Thymus (tissue), 11 donors: ENCODE measurements at regions not wholly inside any gene's neighbourhood (a gene's known extent, or its start where the extent isn't known, plus 50 kb on each side); places are given as distances from the start of the nearest gene placed in this dataset.

Experiments
- DNase-seq, 9 donors: peaks; one replicate each; pipeline ENCODE4 v3.0.0-alpha.2; 2013; ENCODE audit warnings: low spot score in 9 of 9, low read depth in 6 of 9, missing footprints in 1 of 9
- H3K27ac ChIP-seq, 2 donors: one replicate each; pipeline ENCODE4 v1.5.1; 2013; ENCODE audit warnings: control low read depth in 1 of 2, low read depth in 1 of 2, low read length in 1 of 2, mild to moderate bottlenecking in 1 of 2, moderate library complexity in 1 of 2
- H3K27me3 ChIP-seq, 2 donors: one replicate each; pipeline ENCODE4 v1.5.1; 2013; ENCODE audit warnings: low read length in 1 of 2; ENCODE audit not compliant: control insufficient read depth in 2 of 2, insufficient read depth in 1 of 2
- H3K36me3 ChIP-seq, 2 donors: one replicate each; pipeline ENCODE4 v1.5.1; 2013; ENCODE audit warnings: low read length in 1 of 2, mild to moderate bottlenecking in 1 of 2, moderate library complexity in 1 of 2; ENCODE audit not compliant: control insufficient read depth in 2 of 2, insufficient read depth in 2 of 2
- H3K4me1 ChIP-seq, 2 donors: one replicate each; pipeline ENCODE4 v1.5.1; 2013; ENCODE audit warnings: low read length in 2 of 2; ENCODE audit not compliant: control insufficient read depth in 2 of 2, insufficient read depth in 2 of 2
- H3K4me3 ChIP-seq, 2 donors: one replicate each; pipeline ENCODE4 v1.5.1; 2013; ENCODE audit warnings: low read length in 2 of 2, control low read depth in 1 of 2, mild to moderate bottlenecking in 1 of 2
- H3K9me3 ChIP-seq, 2 donors: one replicate each; pipeline ENCODE4 v1.5.1; 2013; ENCODE audit warnings: low read length in 1 of 2, mild to moderate bottlenecking in 1 of 2; ENCODE audit not compliant: control insufficient read depth in 2 of 2, insufficient read depth in 1 of 2
- WGBS: extraction: QIAGEN DNeasy Blood & Tissue Kit; methylation state at CpG from one replicate; pipeline ENCODE4 v1.1.7; 2013; 5-methylcytosine and 5-hydroxymethylcytosine counted together
- donor health status: healthy.

- Histone ChIP-seq H3K27me3 (no peaks in the 10 kb centered on the region), H3K9me3 (peaks cover 0 to 5% of the 10 kb centered on the region in 2 donors), H3K36me3 (no peaks in the 10 kb centered on the region), H3K4me3 (no peak overlapping the region), H3K27ac (no peak overlapping the region), H3K4me1 (peaks cover 7 to 19% of the 10 kb centered on the region in 2 donors)
- 44% methylated on average over 6 of the region's 6 CpGs for WGBS
- peak in 2 of 9 donors; percentile 12 to 39 for DNase-seq
These were observed 94.8 kb upstream of the DISP3 start for GRCh38 chr1:11384170-11384554.

- H3K36me3 ChIP-seq, result no peaks in the 10 kb centered on the region
- H3K27ac ChIP-seq, result no peak overlapping the region
- H3K4me3 ChIP-seq, result no peak overlapping the region
- H3K9me3 ChIP-seq, result no peaks in the 10 kb centered on the region
- peaks cover 7 to 22% of the 10 kb centered on the region in 2 donors for H3K4me1 ChIP-seq
- 77% methylated on average over 6 of the region's 6 CpGs for WGBS
- DNase-seq, result no peak
- H3K27me3 ChIP-seq, result no peaks in the 10 kb centered on the region
These were observed 91.1 kb upstream of the DISP3 start for GRCh38 chr1:11387829-11388228.

- Histone ChIP-seq H3K9me3 (no peaks in the 10 kb centered on the region), H3K4me3 (no peak overlapping the region), H3K27ac (no peak overlapping the region), H3K36me3 (no peaks in the 10 kb centered on the region), H3K4me1 (peaks cover 5 to 16% of the 10 kb centered on the region in 2 donors), H3K27me3 (no peaks in the 10 kb centered on the region)
- WGBS, result 94% methylated on average over 9 of the region's 9 CpGs
- DNase-seq, result no peak
These were observed 90.3 kb upstream of the DISP3 start for GRCh38 chr1:11388617-11389016.

- 88% methylated on average over 7 of the region's 7 CpGs for WGBS
- H3K4me3 ChIP-seq, result no peak overlapping the region
- no peaks in the 10 kb centered on the region for H3K27me3 ChIP-seq
- no peak for DNase-seq
- H3K9me3 ChIP-seq, result no peaks in the 10 kb centered on the region
- H3K4me1 ChIP-seq, result peaks cover 0 to 3% of the 10 kb centered on the region in 2 donors
- no peak overlapping the region for H3K27ac ChIP-seq
- no peaks in the 10 kb centered on the region for H3K36me3 ChIP-seq
These were observed 87.6 kb upstream of the DISP3 start for GRCh38 chr1:11391327-11391726.

- DNase-seq, result no peak
- Histone ChIP-seq H3K4me1 (peaks cover 0 to 3% of the 10 kb centered on the region in 2 donors), H3K9me3 (no peaks in the 10 kb centered on the region), H3K27me3 (no peaks in the 10 kb centered on the region), H3K36me3 (no peaks in the 10 kb centered on the region), H3K4me3 (no peak overlapping the region), H3K27ac (no peak overlapping the region)
- 95% methylated on average over 8 of the region's 8 CpGs for WGBS
These were observed 87.1 kb upstream of the DISP3 start for GRCh38 chr1:11391886-11392285.

- no peak for DNase-seq
- 42% methylated on average over 10 of the region's 10 CpGs for WGBS
- no peaks in the 10 kb centered on the region for H3K27me3 ChIP-seq
- no peak overlapping the region for H3K27ac ChIP-seq
- H3K4me3 ChIP-seq, result no peak overlapping the region
- H3K9me3 ChIP-seq, result no peaks in the 10 kb centered on the region
- H3K36me3 ChIP-seq, result no peaks in the 10 kb centered on the region
- H3K4me1 ChIP-seq, result peaks cover 0 to 3% of the 10 kb centered on the region in 2 donors
These were observed 84.2 kb upstream of the DISP3 start for GRCh38 chr1:11394592-11395245.

GRCh38 chr1:11395616-11396015 is 83.3 kb upstream of the DISP3 start:
- Histone ChIP-seq H3K27ac (no peak overlapping the region), H3K4me1 (peaks cover 0 to 3% of the 10 kb centered on the region in 2 donors), H3K4me3 (no peak overlapping the region), H3K36me3 (no peaks in the 10 kb centered on the region), H3K9me3 (no peaks in the 10 kb centered on the region), H3K27me3 (no peaks in the 10 kb centered on the region)
- no peak for DNase-seq
- WGBS, result 91% methylated on average over 9 of the region's 9 CpGs

GRCh38 chr1:11397151-11397901 is 81.6 kb upstream of the DISP3 start:
- no peaks in the 10 kb centered on the region for H3K4me1 ChIP-seq
- H3K27me3 ChIP-seq, result no peaks in the 10 kb centered on the region
- no peaks in the 10 kb centered on the region for H3K36me3 ChIP-seq
- H3K27ac ChIP-seq, result no peak overlapping the region
- no peaks in the 10 kb centered on the region for H3K9me3 ChIP-seq
- WGBS, result 89% methylated on average over 16 of the region's 16 CpGs
- no peak overlapping the region for H3K4me3 ChIP-seq
- no peak for DNase-seq

- Histone ChIP-seq H3K4me3 (no peak overlapping the region), H3K9me3 (no peaks in the 10 kb centered on the region), H3K27me3 (no peaks in the 10 kb centered on the region), H3K36me3 (no peaks in the 10 kb centered on the region), H3K27ac (no peak overlapping the region), H3K4me1 (no peaks in the 10 kb centered on the region)
- 98% methylated on average over 6 of the region's 6 CpGs for WGBS
- DNase-seq, result no peak
These were observed 79.7 kb upstream of the DISP3 start for GRCh38 chr1:11399250-11399649.
